Upper lobe of left lung (tissue), 6 donors: ENCODE measurements at regions not wholly inside any gene's neighbourhood (a gene's known extent, or its start where the extent isn't known, plus 50 kb on each side); places are given as distances from the start of the nearest gene placed in this dataset.

Experiments used
- ATAC-seq, 2 donors: fragments of 200-7000 bp; cut with Tn5 transposase; one replicate each; pipeline ENCODE4 v1.9.1; 2022; ENCODE audit warnings: mild to moderate bottlenecking in 2 of 2, moderate library complexity in 2 of 2; ENCODE audit not compliant: low FRiP score in 2 of 2
- DNase-seq, 2 donors: peaks; one replicate each; pipeline ENCODE4 v3.0.0-alpha.2; 2019 to 2020
- H3K27ac ChIP-seq, 4 donors: fragments of 200-600 bp; sonication (generic); one replicate each; pipeline ENCODE4 v1.5.1; 2016 to 2019
- H3K27me3 ChIP-seq, 4 donors: fragments of 200-600 bp; sonication (generic); one replicate each; pipeline ENCODE4 v1.5.1; 2017 to 2019
- H3K36me3 ChIP-seq, 4 donors: fragments of 200-600 bp; sonication (generic); one replicate each; pipeline ENCODE4 v1.5.1; 2016 to 2019
- H3K4me1 ChIP-seq, 4 donors: fragments of 200-600 bp; sonication (generic); one replicate each; pipeline ENCODE4 v1.5.1; 2018 to 2019
- H3K4me3 ChIP-seq, 4 donors: fragments of 200-600 bp; sonication (generic); one replicate each; pipeline ENCODE4 v1.5.1; 2017 to 2019; ENCODE audit warnings: mild to moderate bottlenecking in 2 of 4, moderate library complexity in 1 of 4
- H3K9me3 ChIP-seq, 4 donors: fragments of 200-600 bp; sonication (generic); one replicate each; pipeline ENCODE4 v1.5.1; 2018 to 2019
- EP300 ChIP-seq, 4 donors: sonication (generic); formaldehyde crosslinking; IDR thresholded peaks; one replicate each; pipeline ENCODE4 v1.5.1; 2017; ENCODE audit warnings: antibody characterized with exemption in 4 of 4, control low read depth in 2 of 4
- POLR2A ChIP-seq, 4 donors: fragments of 450-650 bp; IDR thresholded peaks; one replicate each; pipeline ENCODE4 v1.5.1; 2016 to 2017; ENCODE audit warnings: antibody characterized with exemption in 4 of 4, mild to moderate bottlenecking in 2 of 4
- POLR2AphosphoS5 ChIP-seq, 2 donors: sonication (generic); formaldehyde crosslinking; IDR thresholded peaks; one replicate each; pipeline ENCODE4 v1.5.1; 2017; ENCODE audit warnings: antibody characterized with exemption in 2 of 2
- WGBS, 2 donors: methylation state at CpG; one replicate each; pipeline ENCODE4 v1.1.5; 2017 to 2018; 5-methylcytosine and 5-hydroxymethylcytosine counted together
- TF ChIP-seq, protein P1 (sequence below), 6 experiments: fragments of 450-650 bp in 4 of 6; fragments of 200-600 bp in 2 of 6; sonication (generic) in 2 of 6; IDR thresholded peaks; one replicate each; pipeline ENCODE4 v1.5.1; 2016 to 2019; ENCODE audit warnings: antibody characterized with exemption in 6 of 6
- donor health status: DM: no; HTN: no; CAD: no; lungs with moderate emphysema.
- donor health status: DM: no; HTN: yes; CAD: no; lungs with severe emphysema.

DNA sequence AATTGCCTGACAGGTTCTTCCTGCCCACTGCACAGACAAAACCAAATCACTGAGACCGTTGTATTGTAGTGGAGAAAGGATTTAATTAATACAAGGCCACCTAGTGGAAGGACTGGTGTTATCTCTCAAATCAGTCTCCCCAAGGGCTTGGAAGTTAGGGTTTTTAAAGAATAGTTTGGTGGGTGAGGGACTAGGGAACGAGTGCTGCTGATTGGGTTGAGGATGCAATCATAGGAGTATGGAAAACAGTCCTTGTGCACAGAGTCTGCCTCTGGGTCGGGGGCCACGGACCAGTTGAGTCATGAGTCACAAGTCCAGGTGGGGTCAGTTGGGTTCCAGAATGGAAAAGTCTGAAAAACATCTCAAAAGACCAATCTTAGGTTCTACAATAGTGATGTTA lies 89.1 kb downstream of the B3GNT2 start:
- TF ChIP-seq, protein P1, sequence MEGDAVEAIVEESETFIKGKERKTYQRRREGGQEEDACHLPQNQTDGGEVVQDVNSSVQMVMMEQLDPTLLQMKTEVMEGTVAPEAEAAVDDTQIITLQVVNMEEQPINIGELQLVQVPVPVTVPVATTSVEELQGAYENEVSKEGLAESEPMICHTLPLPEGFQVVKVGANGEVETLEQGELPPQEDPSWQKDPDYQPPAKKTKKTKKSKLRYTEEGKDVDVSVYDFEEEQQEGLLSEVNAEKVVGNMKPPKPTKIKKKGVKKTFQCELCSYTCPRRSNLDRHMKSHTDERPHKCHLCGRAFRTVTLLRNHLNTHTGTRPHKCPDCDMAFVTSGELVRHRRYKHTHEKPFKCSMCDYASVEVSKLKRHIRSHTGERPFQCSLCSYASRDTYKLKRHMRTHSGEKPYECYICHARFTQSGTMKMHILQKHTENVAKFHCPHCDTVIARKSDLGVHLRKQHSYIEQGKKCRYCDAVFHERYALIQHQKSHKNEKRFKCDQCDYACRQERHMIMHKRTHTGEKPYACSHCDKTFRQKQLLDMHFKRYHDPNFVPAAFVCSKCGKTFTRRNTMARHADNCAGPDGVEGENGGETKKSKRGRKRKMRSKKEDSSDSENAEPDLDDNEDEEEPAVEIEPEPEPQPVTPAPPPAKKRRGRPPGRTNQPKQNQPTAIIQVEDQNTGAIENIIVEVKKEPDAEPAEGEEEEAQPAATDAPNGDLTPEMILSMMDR (IDR thresholded peaks at IDR 0.05), result no peak
- no peak for TF ChIP-seq POLR2AphosphoS5 (IDR thresholded peaks at IDR 0.05)
- no peak for TF ChIP-seq EP300 (IDR thresholded peaks at IDR 0.05)
- no peak for TF ChIP-seq POLR2A (IDR thresholded peaks at IDR 0.05)

DNA sequence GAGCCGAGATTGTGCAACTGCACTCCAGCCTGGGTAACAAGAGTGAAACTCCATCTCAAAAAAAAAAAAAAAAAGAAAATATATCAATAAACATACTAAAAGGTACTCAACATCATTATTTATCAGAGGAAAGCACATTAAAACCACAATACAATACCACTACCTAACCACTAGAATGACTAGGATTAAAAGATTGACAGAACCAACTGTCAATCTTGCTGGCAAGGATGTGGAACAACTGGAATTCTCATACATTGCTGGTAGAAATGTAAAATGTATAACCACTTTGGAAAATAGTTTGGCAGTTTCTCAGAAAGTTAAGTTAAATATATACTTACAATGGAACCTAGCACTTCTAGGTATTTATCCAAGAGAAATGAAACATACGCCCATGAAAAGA lies 88.6 kb downstream of the B3GNT2 start:
- WGBS, 2 donors, result 88 to 93% methylated on average over 2 of the region's 2 CpGs
- H3K4me1 ChIP-seq, result peaks cover 0 to 12% (median 8%) of the 10 kb centered on the region in 4 donors
- H3K27me3 ChIP-seq, result no peaks in the 10 kb centered on the region
- no peak overlapping the region for H3K4me3 ChIP-seq
- H3K27ac ChIP-seq, result no peak overlapping the region
- TF ChIP-seq EP300 (IDR thresholded peaks at IDR 0.05) (no peak), POLR2A (IDR thresholded peaks at IDR 0.05) (no peak), POLR2AphosphoS5 (IDR thresholded peaks at IDR 0.05) (no peak)
- TF ChIP-seq, protein P1 (IDR thresholded peaks at IDR 0.05), result no peak
- DNase-seq (no peak), ATAC-seq (no peak)
- no peaks in the 10 kb centered on the region for H3K36me3 ChIP-seq
- peaks cover 0 to 8% (median 4%) of the 10 kb centered on the region in 4 donors for H3K9me3 ChIP-seq

More for the DNA sequence above, 89.1 kb downstream of the B3GNT2 start:
- H3K9me3 ChIP-seq, result peaks cover 0 to 8% (median 4%) of the 10 kb centered on the region in 4 donors
- H3K27ac ChIP-seq, result no peak overlapping the region
- DNase-seq, result no peak
- H3K36me3 ChIP-seq, result no peaks in the 10 kb centered on the region
- no peak overlapping the region for H3K4me3 ChIP-seq
- no peak for ATAC-seq
- 73 to 85% methylated on average over 4 of the region's 4 CpGs for WGBS, 2 donors
- H3K4me1 ChIP-seq, result peaks cover 0 to 12% (median 8%) of the 10 kb centered on the region in 4 donors
- H3K27me3 ChIP-seq, result no peaks in the 10 kb centered on the region

DNA sequence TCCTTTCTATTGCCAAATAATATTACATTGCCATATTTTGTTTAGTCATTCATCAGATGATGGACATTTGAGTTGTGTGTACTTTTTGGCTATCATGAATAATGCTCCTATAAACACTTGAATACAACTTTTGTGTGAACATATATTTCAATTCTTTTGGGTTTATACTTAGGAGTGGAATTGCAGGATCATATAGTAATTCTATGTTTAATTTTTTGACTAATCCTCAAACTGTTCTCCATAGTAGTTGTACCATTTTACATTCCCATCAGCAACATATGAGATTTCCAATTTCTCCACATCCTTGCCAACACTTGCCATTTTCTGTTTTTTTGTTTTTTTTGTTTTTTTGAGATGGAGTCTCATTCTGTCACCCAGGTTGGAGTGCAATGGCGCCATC lies 87.2 kb downstream of the B3GNT2 start:
- WGBS, 2 donors, result 93 to 100% methylated on average over 1 of the region's 1 CpG
- no peak overlapping the region for H3K27ac ChIP-seq

DNA sequence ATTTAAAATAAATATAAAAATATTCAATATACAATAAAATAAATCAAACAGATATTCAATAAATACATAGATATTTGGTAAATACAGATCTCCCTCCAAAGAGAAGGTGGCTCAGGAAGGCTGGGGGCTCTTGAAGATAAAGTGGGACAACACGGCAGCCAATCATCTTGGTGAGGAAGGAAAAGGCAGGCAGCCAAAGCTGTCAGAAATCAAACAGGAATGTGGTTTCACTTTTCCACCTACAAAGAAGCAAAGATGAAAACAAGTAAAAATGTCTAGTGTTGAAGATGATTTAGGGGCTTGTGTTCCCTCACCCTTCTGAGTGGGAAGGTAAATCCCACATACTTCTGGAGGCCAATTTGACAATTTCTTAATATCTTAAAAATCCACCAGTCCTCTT lies 85.7 kb downstream of the B3GNT2 start:
- peaks cover 0 to 5% (median 0%) of the 10 kb centered on the region in 4 donors for H3K4me1 ChIP-seq
- no peaks in the 10 kb centered on the region for H3K27me3 ChIP-seq
- no peak for ATAC-seq
- H3K36me3 ChIP-seq, result no peaks in the 10 kb centered on the region
- no peak overlapping the region for H3K4me3 ChIP-seq
- H3K27ac ChIP-seq, result no peak overlapping the region
- peaks cover 0 to 22% (median 15%) of the 10 kb centered on the region in 4 donors for H3K9me3 ChIP-seq
- no peak for DNase-seq
- WGBS, 2 donors, result 12 to 26% methylated on average over 1 of the region's 1 CpG
- no peak for TF ChIP-seq EP300 (IDR thresholded peaks at IDR 0.05)
- no peak for TF ChIP-seq POLR2AphosphoS5 (IDR thresholded peaks at IDR 0.05)
- TF ChIP-seq, protein P1 (IDR thresholded peaks at IDR 0.05), result no peak

More for the DNA sequence above, 87.2 kb downstream of the B3GNT2 start:
- peaks cover 0 to 8% (median 5%) of the 10 kb centered on the region in 4 donors for H3K4me1 ChIP-seq
- H3K36me3 ChIP-seq, result no peaks in the 10 kb centered on the region
- no peak overlapping the region for H3K4me3 ChIP-seq
- TF ChIP-seq EP300 (IDR thresholded peaks at IDR 0.05) (no peak), POLR2AphosphoS5 (IDR thresholded peaks at IDR 0.05) (no peak), POLR2A (IDR thresholded peaks at IDR 0.05) (no peak)
- TF ChIP-seq, protein P1 (IDR thresholded peaks at IDR 0.05), result no peak
- peaks cover 0 to 10% (median 7%) of the 10 kb centered on the region in 4 donors for H3K9me3 ChIP-seq
- no peak for ATAC-seq
- no peak for DNase-seq
- H3K27me3 ChIP-seq, result no peaks in the 10 kb centered on the region

DNA sequence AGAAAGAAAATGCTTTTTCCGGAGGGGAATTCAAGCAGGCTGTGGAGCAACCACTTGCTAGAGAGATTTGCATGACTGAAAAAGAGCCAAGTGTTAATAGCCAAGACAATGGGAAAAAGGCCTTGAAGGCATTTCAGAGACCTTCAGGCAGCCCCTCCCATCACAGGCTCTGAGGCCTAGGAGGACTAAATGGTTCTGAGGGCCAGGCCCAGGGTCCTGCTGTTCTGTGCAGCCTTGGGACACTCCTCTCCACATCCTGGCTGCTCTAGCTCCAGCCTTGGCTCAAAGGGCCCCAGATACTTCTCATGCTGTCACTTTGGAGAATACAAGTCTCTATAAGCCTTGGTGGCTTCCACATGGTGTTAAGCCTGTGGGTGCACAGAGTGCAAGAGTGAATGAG lies 81.8 kb downstream of the B3GNT2 start:
- no peak for TF ChIP-seq EP300 (IDR thresholded peaks at IDR 0.05)
- TF ChIP-seq POLR2A (IDR thresholded peaks at IDR 0.05), result no peak
- TF ChIP-seq, protein P1 (IDR thresholded peaks at IDR 0.05), result no peak
- no peak for TF ChIP-seq POLR2AphosphoS5 (IDR thresholded peaks at IDR 0.05)
- Histone ChIP-seq H3K27me3 (no peaks in the 10 kb centered on the region), H3K9me3 (peaks cover 0 to 14% (median 11%) of the 10 kb centered on the region in 4 donors), H3K27ac (no peak overlapping the region), H3K36me3 (no peaks in the 10 kb centered on the region), H3K4me1 (peaks cover 0 to 5% (median 0%) of the 10 kb centered on the region in 4 donors), H3K4me3 (no peak overlapping the region)
- DNase-seq (no peak), ATAC-seq (no peak)
- 89 to 97% methylated on average over 1 of the region's 1 CpG for WGBS, 2 donors
